GM18909 (cell line): ENCODE measurements at regions not wholly inside any gene's neighbourhood (a gene's known extent, or its start where the extent isn't known, plus 50 kb on each side); places are given as distances from the start of the nearest gene placed in this dataset.
A peak's percentile ranks its signal among the peaks of the same experiment; 100 is the strongest.

Source experiments
- ATAC-seq: cut with Tn5 transposase; IDR thresholded peaks from one replicate; pipeline ENCODE4 v1.9.1; 2021; ENCODE audit warnings: mild to moderate bottlenecking; ENCODE audit not compliant: unreplicated experiment, poor library complexity

DNA sequence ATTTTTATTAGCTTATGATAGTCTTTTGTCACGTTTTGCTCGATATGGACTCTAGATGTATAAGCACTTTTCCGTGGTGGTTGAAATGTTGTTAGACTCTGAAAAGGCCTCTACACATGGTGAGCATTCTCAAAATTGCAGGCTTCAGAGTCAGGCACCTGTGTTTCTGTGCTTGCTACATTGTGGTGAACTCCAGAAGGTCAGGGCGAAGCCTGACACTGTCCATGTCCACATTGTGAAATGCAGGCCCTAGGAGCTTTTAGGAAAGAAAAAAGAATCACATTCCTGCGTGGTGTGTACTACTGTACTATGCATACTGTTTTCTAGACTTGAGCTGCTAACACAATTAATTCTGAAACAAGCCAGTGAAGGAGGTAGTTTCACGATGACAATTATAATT, 86.3 kb downstream of the HS3ST1 start:
- no peak for ATAC-seq

DNA sequence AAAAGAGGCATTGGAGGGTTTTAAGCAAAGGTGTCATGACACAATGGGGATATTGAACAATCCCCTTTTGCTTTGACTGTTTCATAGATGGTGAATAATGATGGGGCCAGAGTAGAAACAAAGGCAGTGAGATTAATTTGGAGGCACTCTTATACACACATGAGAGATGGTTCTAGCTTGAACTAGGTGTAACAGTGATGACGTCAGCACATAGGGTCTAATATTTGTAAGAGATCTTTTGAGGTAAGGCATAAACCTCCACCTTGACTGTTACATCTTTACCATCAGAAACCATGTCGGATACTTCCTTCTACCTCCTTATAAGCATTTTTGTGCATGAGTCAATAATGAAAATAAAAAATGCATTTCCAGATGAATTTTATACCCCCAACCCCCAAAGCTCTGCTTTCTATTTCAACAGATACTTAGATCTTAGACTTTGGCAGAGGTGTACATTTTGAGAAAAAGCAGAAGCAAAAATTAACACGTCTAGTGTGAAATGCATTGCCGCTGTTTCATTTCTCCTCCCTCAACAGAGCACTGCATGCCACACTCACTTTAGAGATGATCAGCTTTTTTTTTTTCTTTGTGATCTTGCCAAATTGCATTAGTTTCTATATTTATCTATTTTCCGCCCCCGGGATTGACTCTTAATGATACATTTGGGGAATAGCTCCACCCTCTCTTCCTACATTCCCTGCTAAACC, 87.2 kb downstream of the HS3ST1 start:
- peak; percentile 51 for ATAC-seq

DNA sequence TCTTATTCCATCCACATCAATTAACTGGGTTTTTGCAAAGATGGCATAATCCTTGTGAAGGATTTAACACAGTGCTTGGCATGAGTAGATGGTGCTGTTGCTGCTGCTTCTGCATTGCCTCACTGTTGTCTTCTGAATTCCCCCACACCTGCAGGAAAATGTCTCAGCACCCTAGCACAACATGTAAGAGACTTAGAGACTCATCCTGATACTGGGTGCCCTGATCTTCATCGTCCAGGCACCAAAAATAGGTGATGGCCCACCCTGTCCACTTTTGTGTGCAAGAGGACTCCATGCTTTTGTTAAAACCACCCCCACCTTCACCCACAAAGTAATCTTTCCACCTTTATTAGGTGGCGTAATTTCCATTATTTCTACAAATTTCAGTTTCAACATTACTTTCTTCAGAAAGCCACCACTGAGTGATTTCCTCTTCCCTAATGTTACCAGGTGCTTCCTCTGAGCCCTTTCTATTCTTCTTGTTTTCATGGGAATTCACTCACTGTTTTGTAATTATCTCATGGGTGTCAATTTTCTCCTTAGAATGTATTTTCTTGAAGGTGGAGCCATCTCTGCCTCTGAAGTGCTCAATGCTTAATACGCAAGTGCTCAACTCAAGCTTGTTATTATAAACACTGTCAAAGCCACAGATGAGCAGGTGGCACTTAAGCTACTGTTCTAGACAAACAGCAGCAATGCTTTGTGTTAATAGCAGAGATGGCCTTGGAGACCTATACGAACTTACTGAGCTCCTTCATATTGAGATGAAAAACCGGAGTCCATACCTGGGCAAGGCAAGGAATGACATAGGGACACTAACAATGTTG, 89.5 kb downstream of the HS3ST1 start:
- ATAC-seq = no peak

DNA sequence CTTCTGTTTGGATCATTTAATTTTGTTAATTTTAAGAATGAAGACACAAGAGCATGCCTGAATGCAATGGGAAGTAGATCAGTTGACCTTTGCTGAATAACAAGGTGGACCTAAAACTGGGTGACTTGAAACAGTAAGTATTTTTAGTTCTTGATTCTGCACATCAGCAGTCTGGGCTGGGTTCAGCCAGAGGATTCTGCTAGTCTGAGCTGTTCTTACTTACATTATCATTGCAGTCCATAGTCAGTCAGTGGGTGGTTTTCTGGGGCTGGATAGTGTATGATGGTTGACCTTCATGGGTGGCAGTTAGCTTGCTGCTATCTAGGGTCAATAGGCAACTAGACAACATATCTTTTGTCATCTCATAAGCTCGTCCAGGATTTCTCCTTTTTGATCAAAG, 91.4 kb downstream of the HS3ST1 start:
- ATAC-seq = no peak

DNA sequence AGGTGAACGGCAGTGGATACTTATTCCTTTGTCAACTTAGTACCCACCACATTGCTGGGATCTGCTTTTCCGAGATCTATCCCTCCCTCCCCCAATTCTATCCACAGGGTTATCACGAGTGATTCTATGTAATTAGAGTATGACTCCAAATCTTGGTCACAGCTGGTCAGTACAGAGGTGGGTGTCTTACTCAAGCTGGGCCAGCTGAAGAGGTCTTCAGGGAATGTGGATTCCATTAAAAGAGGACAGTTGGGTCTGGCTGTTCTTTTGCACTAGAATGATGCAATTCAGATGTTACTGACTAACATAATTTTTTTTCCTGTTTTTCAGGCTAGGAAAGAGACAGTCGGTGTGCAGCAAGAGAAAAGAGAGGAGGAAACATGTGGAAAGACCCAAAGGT, 92.3 kb downstream of the HS3ST1 start:
- ATAC-seq = no peak

DNA sequence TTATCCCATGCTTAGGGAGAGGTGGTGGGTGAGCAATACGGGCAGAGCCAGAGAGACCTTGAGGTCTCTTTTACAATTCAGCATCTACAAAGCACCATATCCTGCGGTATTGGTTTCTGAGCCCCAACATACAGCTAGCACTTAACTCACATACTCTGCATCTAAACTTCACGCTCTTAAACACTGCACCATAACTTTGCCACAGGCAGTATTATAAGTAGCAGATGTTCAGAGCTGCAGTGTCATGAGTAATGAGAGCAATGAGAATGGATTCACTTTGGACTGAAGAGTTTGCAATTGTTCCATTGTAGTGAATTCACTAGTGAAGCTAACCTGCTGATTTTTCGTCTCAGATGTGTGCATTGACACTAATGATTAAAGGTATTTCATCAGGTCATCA, 93.8 kb downstream of the HS3ST1 start:
- no peak for ATAC-seq

DNA sequence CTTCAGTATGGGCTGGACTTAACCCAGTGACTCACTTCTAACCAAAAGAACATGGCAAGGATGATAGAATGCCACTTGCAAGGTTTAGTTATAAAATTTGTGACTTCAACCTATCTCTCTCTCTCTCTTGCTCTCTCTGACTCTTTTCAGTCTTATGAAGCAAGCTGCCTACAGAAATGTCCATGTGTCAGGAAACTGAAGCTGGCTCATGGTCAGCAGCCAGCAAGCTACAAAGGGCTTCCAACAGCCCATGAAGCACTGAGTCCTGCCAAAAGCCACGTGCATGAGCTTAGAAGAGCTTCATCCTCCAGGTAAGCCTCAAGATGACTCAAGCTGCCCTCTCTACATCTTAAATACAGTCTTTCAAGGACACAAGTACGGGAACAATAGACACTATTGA, 100.3 kb downstream of the HS3ST1 start:
- ATAC-seq = no peak

DNA sequence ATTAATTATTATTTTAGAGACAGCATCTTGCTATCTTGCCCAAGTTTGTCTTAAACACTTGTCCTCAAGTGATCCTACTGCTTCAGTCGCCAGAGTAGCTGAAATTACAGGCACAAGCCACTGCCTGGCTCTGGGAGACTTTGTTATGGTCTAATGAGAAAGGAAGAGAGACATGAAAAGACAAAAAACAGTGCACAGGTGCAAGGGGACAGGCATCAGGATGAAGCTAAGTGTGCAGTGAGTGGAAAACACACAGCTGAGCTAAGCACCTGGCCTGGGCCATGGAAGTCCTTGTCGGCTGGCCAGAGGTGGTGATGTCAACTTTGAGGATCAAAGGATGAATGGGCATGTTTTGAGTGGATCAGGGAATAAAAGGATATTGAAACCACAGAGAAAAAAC, 102.7 kb downstream of the HS3ST1 start:
- no peak for ATAC-seq

DNA sequence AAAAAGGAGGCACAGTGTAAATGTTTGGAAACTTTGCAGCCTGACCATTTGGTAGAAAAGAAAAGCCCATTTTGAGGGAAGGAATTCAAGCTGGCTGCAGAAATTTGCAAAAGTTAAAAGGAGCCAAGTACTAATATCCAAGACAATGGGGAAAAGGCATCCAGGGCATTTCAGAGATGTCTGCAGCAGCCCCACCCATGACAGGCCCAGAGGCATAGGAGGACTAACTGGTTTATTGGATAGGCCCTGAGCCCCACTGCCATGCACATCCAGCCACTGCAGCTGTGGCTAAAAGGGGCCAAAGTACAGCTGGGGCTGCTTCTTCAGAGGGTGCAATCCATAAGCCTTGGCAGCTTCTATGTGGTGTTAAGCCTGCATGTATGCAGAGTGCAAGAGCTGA, 104.9 kb downstream of the HS3ST1 start:
- ATAC-seq = no peak

DNA sequence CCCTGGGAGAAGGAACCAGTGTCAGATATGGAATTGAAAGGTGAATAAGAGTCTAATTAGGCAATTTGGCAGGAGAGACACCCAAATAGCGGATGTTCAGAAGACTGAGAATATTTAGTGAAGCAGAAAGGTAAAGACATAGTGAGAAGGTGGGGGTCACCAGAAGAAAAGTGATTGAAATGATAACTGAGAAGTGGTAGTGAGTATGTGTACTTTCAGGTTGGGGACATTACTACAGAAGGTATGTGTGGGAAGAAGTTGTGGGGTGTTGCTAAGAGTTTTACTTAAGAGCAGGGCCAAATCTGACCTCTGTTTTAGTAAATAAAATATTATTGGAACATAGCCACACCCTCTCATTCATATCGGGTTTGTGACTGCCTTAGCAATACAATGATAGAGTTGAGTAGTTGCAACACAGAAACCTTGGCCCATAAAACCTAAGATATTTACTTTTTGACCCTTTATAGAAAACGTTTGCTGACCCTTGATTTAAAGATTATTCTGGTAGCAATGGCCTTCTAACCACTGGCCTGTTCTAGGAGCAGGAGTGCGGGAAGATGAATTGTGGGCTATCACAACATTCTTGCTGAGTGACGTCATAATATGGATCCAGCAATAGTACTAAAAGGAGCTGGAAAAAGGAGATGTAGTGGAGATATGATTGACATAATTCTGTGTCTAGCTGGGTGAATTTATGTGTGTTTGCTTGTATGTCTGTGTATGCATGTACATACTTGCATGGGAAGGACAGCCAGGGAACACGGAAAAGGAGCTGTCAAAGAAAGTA, 115.3 kb downstream of the HS3ST1 start:
- no peak for ATAC-seq

DNA sequence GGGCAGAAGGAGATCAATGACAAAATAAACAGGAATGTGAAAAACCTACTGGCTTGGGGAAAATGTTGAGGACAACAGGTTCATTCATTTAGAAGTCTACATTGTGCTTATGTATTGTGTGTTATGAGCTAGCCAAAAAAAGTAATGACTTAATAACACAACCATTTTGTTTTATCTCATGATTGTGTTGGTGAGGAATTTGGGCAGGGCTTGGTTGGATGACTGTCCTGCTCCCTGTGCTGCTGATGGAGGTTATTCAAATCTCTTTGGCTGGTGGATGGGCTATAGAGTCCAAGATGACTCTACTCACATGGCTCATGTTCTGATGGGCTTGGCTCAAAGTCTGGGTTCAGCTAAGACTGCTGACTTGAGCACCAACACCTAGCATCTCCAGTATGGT, 116.3 kb downstream of the HS3ST1 start:
- ATAC-seq = no peak

DNA sequence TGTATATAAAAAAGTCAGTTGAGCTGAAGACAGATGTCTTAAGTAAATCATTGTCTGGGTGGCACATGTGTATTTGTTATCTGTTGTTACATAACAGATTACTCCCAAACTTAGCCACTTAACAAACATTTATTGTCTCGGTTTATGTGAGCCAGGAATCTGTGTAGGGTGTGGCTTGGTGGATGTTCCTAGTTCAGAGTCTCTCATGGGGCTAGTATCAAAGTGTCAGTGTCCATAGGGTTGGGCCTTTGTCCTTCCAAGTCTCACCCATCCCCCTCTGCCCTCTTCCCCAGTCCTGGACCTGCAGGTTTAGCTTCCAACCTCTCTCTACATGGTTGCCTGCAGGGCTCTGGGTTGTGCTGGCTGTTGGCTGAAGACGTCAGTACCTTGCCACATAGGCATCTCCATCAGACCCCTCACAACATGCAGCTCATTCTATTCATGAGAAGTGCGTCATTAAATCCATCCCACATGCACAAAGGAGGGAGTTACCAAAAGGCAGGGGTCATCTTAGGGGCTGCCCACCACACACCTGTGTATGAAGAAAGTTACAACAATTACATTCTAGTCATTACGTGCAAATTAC, 127.5 kb downstream of the HS3ST1 start:
- ATAC-seq = no peak

DNA sequence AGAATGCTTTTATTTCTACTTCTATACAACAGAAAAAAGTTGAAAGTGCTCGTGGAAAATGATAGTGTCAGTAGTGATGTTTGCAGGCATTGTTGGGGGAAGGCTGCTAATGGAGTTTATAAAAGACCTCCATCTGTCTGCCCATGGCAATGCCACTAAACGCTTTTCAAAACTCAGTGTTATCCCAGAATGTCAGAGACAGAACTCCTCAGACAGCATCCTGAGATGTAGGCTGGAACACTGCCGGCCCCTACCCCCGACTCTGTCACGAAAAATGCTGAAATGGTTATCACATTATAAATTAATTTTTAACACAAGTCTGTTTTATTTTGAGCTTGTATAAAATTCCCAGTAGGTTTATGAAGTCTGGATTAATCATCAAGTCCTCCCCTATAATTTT, 128.9 kb downstream of the HS3ST1 start:
- ATAC-seq = no peak

DNA sequence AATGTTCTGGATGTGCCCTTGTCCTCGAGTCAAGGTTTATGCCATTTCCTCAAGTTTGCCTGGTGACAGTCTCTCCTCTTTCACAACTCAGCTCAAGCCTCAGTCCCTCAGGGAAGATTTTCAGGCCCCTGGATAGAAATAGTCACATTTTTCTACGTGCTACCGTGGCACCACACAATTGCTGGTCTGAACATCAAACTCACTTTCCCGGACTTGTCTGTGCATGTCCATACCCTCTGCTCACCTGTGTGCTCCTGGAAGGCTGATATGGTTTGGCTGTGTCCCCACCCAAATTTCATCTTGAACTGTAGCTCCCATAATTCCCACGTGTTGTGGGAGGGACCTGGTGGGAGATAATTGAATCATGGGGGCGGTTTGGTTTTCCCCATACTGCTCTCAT, 129.7 kb downstream of the HS3ST1 start:
- ATAC-seq = no peak

DNA sequence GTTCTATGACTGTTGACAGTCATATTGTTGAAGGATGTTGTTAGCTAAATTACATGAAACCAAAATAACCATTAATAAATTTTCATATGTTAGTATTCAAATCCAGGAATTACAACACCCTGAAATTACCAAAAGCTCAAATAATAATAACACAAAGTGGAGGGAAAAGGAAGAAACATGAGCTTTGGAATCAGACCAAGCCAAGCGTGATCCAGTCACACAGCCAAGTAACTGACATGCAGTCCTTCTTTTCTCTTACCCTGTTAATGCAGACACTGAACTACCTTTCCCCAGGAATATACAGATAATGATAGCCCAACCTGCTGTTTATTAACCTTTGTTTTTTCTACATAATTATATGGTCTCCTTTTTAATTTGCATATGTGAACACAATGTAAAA, 130.2 kb downstream of the HS3ST1 start:
- ATAC-seq = no peak

DNA sequence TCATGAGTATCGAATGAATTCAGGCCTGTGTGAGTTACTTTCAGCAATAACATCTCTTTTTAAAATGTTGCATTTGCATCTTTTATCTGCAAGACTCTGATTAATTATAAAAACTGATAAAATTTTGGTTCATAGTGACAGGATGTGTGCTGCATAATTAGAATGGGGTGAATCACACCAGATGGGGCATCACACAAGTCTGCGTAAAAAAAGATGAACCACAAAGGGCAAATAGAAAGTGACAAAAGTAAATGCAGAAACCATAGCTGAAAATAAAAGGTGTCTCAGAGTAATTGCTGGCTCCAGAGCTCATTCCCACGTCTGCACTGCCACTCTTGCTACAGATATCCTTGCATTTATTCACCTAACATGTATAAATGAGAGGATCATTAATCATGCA, 131.1 kb downstream of the HS3ST1 start:
- no peak for ATAC-seq

DNA sequence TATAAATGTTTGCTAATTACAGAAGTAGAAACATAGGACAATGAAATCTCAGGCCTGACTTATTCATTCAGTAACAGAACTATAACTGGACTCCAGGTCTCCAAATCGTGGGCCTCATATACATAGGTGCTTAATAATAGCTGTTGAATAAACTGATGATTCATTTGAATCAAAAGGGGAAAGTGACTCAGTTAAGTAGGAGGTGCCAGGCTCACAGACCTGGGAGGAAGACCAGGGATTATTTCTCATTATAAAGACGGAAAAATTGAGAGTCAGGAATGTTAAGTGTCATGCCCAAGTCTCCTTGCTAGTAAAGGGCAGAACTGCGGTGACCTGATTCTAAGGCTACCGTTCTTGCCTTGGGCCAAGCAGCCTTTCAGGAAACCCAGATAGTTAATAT, 131.5 kb downstream of the HS3ST1 start:
- ATAC-seq = no peak

DNA sequence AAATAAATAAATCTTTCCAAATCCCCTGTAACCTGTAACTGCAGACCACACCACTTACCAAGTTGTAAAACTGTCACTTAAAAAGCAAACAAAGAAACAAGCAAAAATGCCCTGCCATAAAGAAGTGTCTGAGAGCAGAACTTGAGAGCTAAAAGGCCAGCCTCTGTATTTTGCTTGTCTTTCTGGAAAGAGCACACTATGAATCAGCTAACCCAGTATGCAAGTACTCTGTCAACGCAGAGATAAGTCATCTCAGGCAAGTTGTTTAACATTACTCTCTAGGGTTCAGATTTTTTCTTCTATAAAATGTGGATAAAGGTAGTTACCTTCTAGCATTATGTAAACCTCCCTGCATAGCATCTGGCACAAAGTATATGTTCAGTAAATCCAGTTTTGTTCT, 134.8 kb downstream of the HS3ST1 start:
- no peak for ATAC-seq

DNA sequence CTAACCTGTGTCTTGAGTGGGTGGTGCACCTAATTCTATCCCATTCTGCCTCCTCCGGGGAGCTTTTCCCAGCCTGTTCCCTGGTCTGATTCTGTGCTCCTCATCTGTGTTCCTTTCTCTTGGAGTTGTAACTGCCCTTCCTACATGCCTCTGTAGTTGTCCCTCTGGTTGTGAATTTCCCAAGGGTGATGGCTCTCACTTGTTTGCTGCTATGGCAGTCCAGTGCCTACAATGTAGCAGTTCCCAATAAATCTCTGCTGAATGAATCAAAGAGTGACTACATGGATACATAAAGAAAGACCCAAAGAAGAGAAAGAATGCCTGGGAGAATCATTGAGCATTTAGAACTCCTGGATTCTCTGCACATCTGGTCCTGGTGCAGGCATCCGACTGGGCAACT, 141.6 kb downstream of the HS3ST1 start:
- no peak for ATAC-seq

DNA sequence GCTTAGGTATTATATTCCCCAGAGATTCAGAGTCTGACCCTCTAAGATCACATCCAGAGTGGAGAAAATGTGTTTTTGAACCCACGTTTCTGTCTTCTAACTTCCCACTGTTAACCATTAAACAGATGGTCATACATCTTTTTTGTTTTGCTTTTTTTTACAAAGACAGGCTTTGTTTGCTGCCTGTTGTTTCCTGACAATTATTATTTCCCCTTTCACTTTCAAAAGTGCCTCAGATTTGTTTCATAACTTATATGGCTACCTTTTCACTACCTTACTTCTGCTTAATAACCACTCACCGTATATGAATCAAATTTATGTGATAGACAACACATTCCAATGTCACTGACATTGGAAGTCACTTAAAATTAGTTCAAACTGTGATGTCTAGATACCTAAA, 142.2 kb downstream of the HS3ST1 start:
- ATAC-seq = peak; percentile 80

DNA sequence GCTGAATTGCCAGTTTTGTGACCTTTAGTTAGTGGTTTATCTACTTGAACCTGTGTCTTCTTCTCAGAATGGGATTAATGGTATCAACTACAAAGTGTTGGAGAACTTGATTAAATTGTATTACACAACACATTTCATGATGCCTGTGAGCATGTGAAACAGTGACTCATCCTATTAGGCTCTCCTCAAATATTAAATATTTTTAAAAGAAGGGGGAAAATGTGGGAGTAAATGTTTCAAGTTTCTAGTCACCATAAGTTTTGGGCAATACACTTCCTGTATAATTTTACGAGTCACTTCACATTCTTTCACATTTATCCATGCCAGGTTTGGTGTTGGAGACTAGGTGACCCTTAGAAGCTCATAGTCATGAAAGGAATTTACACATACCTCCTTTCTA, 147.0 kb downstream of the HS3ST1 start:
- ATAC-seq = no peak
